SK-N-MC (cell line): ENCODE measurements at regions not wholly inside any gene's neighbourhood (a gene's known extent, or its start where the extent isn't known, plus 50 kb on each side); places are given as distances from the start of the nearest gene placed in this dataset.

Experiments used
- EZH2 ChIP-seq: fragments of 200-600 bp; sonication (generic); IDR thresholded peaks from one replicate; pipeline ENCODE4 v1.6.1; 2017; ENCODE audit warnings: antibody characterized with exemption
- FOXP2 ChIP-seq: optimal IDR thresholded peaks from 2 replicates; pipeline ENCODE3; 2011; ENCODE audit warnings: mild to moderate bottlenecking, moderate library complexity; ENCODE audit not compliant: insufficient read depth; ENCODE audit errors: extremely low read length, control extremely low read depth
- POLR2AphosphoS5 ChIP-seq: IDR thresholded peaks from 2 replicates; pipeline ENCODE4 v1.6.1; 2012; ENCODE audit warnings: mild to moderate bottlenecking, low read depth, low read length, borderline replicate concordance

DNA sequence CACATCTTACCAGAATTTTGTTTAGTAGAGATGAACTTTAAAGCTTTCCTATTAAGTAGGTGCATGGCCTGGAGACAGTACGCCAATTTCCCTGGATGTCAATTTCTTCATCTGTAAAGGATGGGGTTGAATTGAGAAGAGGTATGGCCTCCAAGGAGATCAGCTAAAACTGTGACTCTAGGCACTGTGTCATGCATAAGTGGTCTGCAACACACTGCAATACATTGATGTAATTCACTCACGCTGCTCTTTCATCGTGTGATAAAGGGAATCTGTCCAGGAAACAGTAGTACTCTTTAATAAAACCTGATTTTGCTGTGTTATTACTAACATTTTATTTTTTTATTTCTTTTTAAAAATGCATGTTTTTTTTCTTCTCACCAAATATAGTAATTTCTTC lies 795.8 kb downstream of the DIAPH3 start:
- TF ChIP-seq EZH2: no peak
- no peak for TF ChIP-seq POLR2AphosphoS5
- TF ChIP-seq FOXP2: no peak
